Mesenchymal stem cell (in vitro differentiated cells and primary cell): ENCODE measurements at regions not wholly inside any gene's neighbourhood (a gene's known extent, or its start where the extent isn't known, plus 50 kb on each side); places are given as distances from the start of the nearest gene placed in this dataset.

Source experiments
- DNase-seq: peaks from one replicate; pipeline ENCODE4 v3.0.0-alpha.2; 2013
- H2AFZ ChIP-seq: one replicate; pipeline ENCODE4 v1.6.1; 2013; ENCODE audit warnings: low read depth, mild to moderate bottlenecking, control low read depth, inconsistent platforms, low read length, moderate library complexity
- H2AK5ac ChIP-seq: 2 replicates; pipeline ENCODE4 v1.6.1; 2013; ENCODE audit warnings: low read length, moderate library complexity, mild to moderate bottlenecking, inconsistent platforms; ENCODE audit not compliant: severe bottlenecking
- H2BK120ac ChIP-seq: one replicate; pipeline ENCODE4 v1.6.1; 2013; ENCODE audit warnings: low read depth, mild to moderate bottlenecking, inconsistent platforms, low read length, moderate library complexity
- H2BK12ac ChIP-seq, 2 experiments: one replicate each; pipeline ENCODE4 v1.6.1; 2013; ENCODE audit warnings: inconsistent platforms in 2 of 2, low read length in 2 of 2, mild to moderate bottlenecking in 2 of 2, moderate library complexity in 2 of 2, control low read depth in 1 of 2
- H2BK15ac ChIP-seq: one replicate; pipeline ENCODE4 v1.6.1; 2013; ENCODE audit warnings: mild to moderate bottlenecking, low read depth, inconsistent platforms; ENCODE audit not compliant: poor library complexity, severe bottlenecking
- H2BK5ac ChIP-seq: 2 replicates; pipeline ENCODE4 v1.6.1; 2013; ENCODE audit warnings: low read depth, mild to moderate bottlenecking, low read length, control low read depth, inconsistent platforms; ENCODE audit not compliant: poor library complexity, severe bottlenecking
- H3K14ac ChIP-seq, 2 experiments: one replicate each; pipeline ENCODE4 v1.6.1; 2013; ENCODE audit warnings: inconsistent platforms in 2 of 2, low read length in 2 of 2, control low read depth in 1 of 2, mild to moderate bottlenecking in 1 of 2, moderate library complexity in 1 of 2
- H3K18ac ChIP-seq, 2 experiments: one replicate each; pipeline ENCODE4 v1.6.1; 2013; ENCODE audit warnings: inconsistent platforms in 2 of 2, low read length in 2 of 2, control low read depth in 1 of 2, low read depth in 1 of 2, mild to moderate bottlenecking in 1 of 2
- H3K23ac ChIP-seq, 2 experiments: one replicate each; pipeline ENCODE4 v1.6.1; 2013; ENCODE audit warnings: inconsistent platforms in 2 of 2, low read length in 2 of 2, mild to moderate bottlenecking in 2 of 2, moderate library complexity in 2 of 2, control low read depth in 1 of 2
- H3K27ac ChIP-seq: 2 replicates; pipeline ENCODE4 v1.5.1; 2013; ENCODE audit warnings: mild to moderate bottlenecking, moderate library complexity, low read length, control low read depth, inconsistent platforms; ENCODE audit not compliant: poor library complexity, severe bottlenecking
- H3K27me3 ChIP-seq, 2 experiments: 2 replicates each; pipeline versions ENCODE4 v1.6.1 to v1.7.0; 2013; ENCODE audit warnings: low read length in 2 of 2, mild to moderate bottlenecking in 2 of 2, moderate library complexity in 2 of 2, control low read depth in 1 of 2, inconsistent platforms in 1 of 2; ENCODE audit not compliant: control insufficient read depth in 1 of 2, insufficient read depth in 1 of 2
- H3K36me3 ChIP-seq, 2 experiments: 2 replicates each; pipeline versions ENCODE4 v1.6.1 to v1.7.0; 2013; ENCODE audit warnings: low read length in 2 of 2, control low read depth in 1 of 2, inconsistent platforms in 1 of 2, low read depth in 1 of 2, mild to moderate bottlenecking in 1 of 2; ENCODE audit not compliant: insufficient read depth in 2 of 2, control insufficient read depth in 1 of 2
- H3K4ac ChIP-seq, 2 experiments: one replicate each; pipeline ENCODE4 v1.6.1; 2013; ENCODE audit warnings: inconsistent platforms in 2 of 2, low read length in 2 of 2, mild to moderate bottlenecking in 2 of 2, moderate library complexity in 2 of 2, control low read depth in 1 of 2, low read depth in 1 of 2
- H3K4me1 ChIP-seq: 2 replicates; pipeline ENCODE4 v1.6.1; 2013; ENCODE audit warnings: low read depth, low read length, control low read depth; ENCODE audit not compliant: control insufficient read depth, insufficient read depth
- H3K4me2 ChIP-seq: 2 replicates; pipeline ENCODE4 v1.6.1; 2013; ENCODE audit warnings: low read length, mild to moderate bottlenecking, inconsistent platforms; ENCODE audit not compliant: poor library complexity, severe bottlenecking
- H3K4me3 ChIP-seq, 2 experiments: 2 replicates each; pipeline versions ENCODE4 v1.5.1 to v1.7.0; 2013; ENCODE audit warnings: low read length in 2 of 2, mild to moderate bottlenecking in 2 of 2, control low read depth in 1 of 2, low read depth in 1 of 2; ENCODE audit not compliant: insufficient read depth in 1 of 2
- H3K79me1 ChIP-seq: replicated peaks from 2 replicates; pipeline ENCODE4 v1.6.1; 2013; ENCODE audit warnings: mild to moderate bottlenecking, control low read depth, low read length, inconsistent platforms; ENCODE audit not compliant: poor library complexity, severe bottlenecking
- H3K9ac ChIP-seq: 2 replicates; pipeline ENCODE4 v1.7.0; 2013; ENCODE audit warnings: mild to moderate bottlenecking, low read length, moderate library complexity
- H3K9me3 ChIP-seq: 2 replicates; pipeline ENCODE4 v1.7.0; 2013; ENCODE audit warnings: mild to moderate bottlenecking, low read length; ENCODE audit not compliant: control insufficient read depth
- H4K8ac ChIP-seq: one replicate; pipeline ENCODE4 v1.6.1; 2013; ENCODE audit warnings: inconsistent platforms, mild to moderate bottlenecking, low read length, moderate library complexity
- H4K91ac ChIP-seq: one replicate; pipeline ENCODE4 v1.6.1; 2013; ENCODE audit warnings: mild to moderate bottlenecking, low read length, inconsistent platforms
- WGBS: methylation state at CpG from one replicate; pipeline ENCODE4 v1.1.7; 2013; ENCODE audit warnings: mixed read lengths; 5-methylcytosine and 5-hydroxymethylcytosine counted together

- H2AFZ ChIP-seq: no peak overlapping the region
- no peak overlapping the region for H3K14ac ChIP-seq
- no peaks in the 10 kb centered on the region for H3K36me3 ChIP-seq
- no peaks in the 10 kb centered on the region for H3K9me3 ChIP-seq
- no peak overlapping the region for H2AK5ac ChIP-seq
- WGBS: 83% methylated on average over 3 of the region's 3 CpGs
- no peak overlapping the region for H3K18ac ChIP-seq
- H2BK12ac ChIP-seq: no peak overlapping the region
- H3K4me2 ChIP-seq: no peak overlapping the region
- H3K79me1 ChIP-seq: no peaks in the 10 kb centered on the region
- no peak overlapping the region for H3K4me3 ChIP-seq
- H4K8ac ChIP-seq: no peak overlapping the region
- H3K27ac ChIP-seq: no peak overlapping the region
- DNase-seq: no peak
- no peak overlapping the region for H3K9ac ChIP-seq
- no peak overlapping the region for H3K23ac ChIP-seq
- H2BK120ac ChIP-seq: no peak overlapping the region
- H2BK5ac ChIP-seq: no peak overlapping the region
- H3K27me3 ChIP-seq: no peaks in the 10 kb centered on the region
- peaks cover 4% of the 10 kb centered on the region for H3K4me1 ChIP-seq
- no peak overlapping the region for H4K91ac ChIP-seq
- H3K4ac ChIP-seq: no peak overlapping the region
- no peak overlapping the region for H2BK15ac ChIP-seq
Measured at GRCh38 chr14:30805284-30805683, 69.1 kb upstream of the COCH start.

- Histone ChIP-seq H2BK12ac (no peak overlapping the region), H3K4me2 (no peak overlapping the region), H3K23ac (no peak overlapping the region), H3K14ac (no peak overlapping the region), H3K4me3 (no peak overlapping the region), H3K27me3 (no peaks in the 10 kb centered on the region), H3K18ac (no peak overlapping the region), H3K36me3 (no peaks in the 10 kb centered on the region), H3K79me1 (no peaks in the 10 kb centered on the region), H3K9me3 (no peaks in the 10 kb centered on the region), H2BK15ac (no peak overlapping the region), H3K4me1 (no peaks in the 10 kb centered on the region), H2BK120ac (no peak overlapping the region), H3K9ac (no peak overlapping the region), H2AFZ (no peak overlapping the region), H4K91ac (no peak overlapping the region), H3K4ac (no peak overlapping the region), H4K8ac (no peak overlapping the region), H3K27ac (no peak overlapping the region), H2BK5ac (no peak overlapping the region), H2AK5ac (no peak overlapping the region)
- DNase-seq: no peak
- WGBS: no CpG with 5 or more reads among the region's 1 CpG
Measured at GRCh38 chr14:30808576-30808975, 65.8 kb upstream of the COCH start.

GRCh38 chr14:30813216-30813615 is 61.1 kb upstream of the COCH start:
- Histone ChIP-seq H4K91ac (no peak overlapping the region), H2AFZ (no peak overlapping the region), H3K4me1 (no peaks in the 10 kb centered on the region), H3K4ac (no peak overlapping the region), H2BK12ac (no peak overlapping the region), H3K4me3 (no peak overlapping the region), H3K9me3 (no peaks in the 10 kb centered on the region), H3K18ac (no peak overlapping the region), H2BK15ac (no peak overlapping the region), H3K36me3 (no peaks in the 10 kb centered on the region), H2BK120ac (no peak overlapping the region), H2AK5ac (no peak overlapping the region), H2BK5ac (no peak overlapping the region), H3K27ac (no peak overlapping the region), H3K23ac (no peak overlapping the region), H3K4me2 (no peak overlapping the region), H3K9ac (no peak overlapping the region), H4K8ac (no peak overlapping the region), H3K79me1 (no peaks in the 10 kb centered on the region), H3K27me3 (no peaks in the 10 kb centered on the region), H3K14ac (no peak overlapping the region)
- no peak for DNase-seq
- 85% methylated on average over 5 of the region's 5 CpGs for WGBS

- H3K36me3 ChIP-seq: no peaks in the 10 kb centered on the region
- H4K8ac ChIP-seq: no peak overlapping the region
- no peaks in the 10 kb centered on the region for H3K27me3 ChIP-seq
- no peaks in the 10 kb centered on the region for H3K79me1 ChIP-seq
- no peak overlapping the region for H3K14ac ChIP-seq
- 88% methylated on average over 2 of the region's 4 CpGs for WGBS
- no peak overlapping the region for H2AK5ac ChIP-seq
- no peak overlapping the region for H3K4me2 ChIP-seq
- no peak overlapping the region for H2BK5ac ChIP-seq
- no peak for DNase-seq
- H3K9ac ChIP-seq: no peak overlapping the region
- H2BK15ac ChIP-seq: no peak overlapping the region
- H3K4me3 ChIP-seq: no peak overlapping the region
- H3K9me3 ChIP-seq: peaks cover 7% of the 10 kb centered on the region
- no peaks in the 10 kb centered on the region for H3K4me1 ChIP-seq
- no peak overlapping the region for H3K18ac ChIP-seq
- no peak overlapping the region for H4K91ac ChIP-seq
- no peak overlapping the region for H2BK120ac ChIP-seq
- H2BK12ac ChIP-seq: no peak overlapping the region
- H3K23ac ChIP-seq: no peak overlapping the region
- no peak overlapping the region for H3K4ac ChIP-seq
- no peak overlapping the region for H3K27ac ChIP-seq
- H2AFZ ChIP-seq: no peak overlapping the region
Measured at GRCh38 chr14:30820674-30821073, 53.7 kb upstream of the COCH start.
